Activated CD4-positive, alpha-beta T cell treated with anti-CD3 and anti-CD28 coated beads for 24 hours (primary cell): ENCODE measurements at regions not wholly inside any gene's neighbourhood (a gene's known extent, or its start where the extent isn't known, plus 50 kb on each side); places are given as distances from the start of the nearest gene placed in this dataset.
A peak's percentile ranks its signal among the peaks of the same experiment; 100 is the strongest.
"Not testable (repeated sequence)": the region's sequence is repeated elsewhere in the genome, so short reads cannot be mapped to it uniquely, and the experiment has no call there.

Experiments used
- DNase-seq, 2 donors: peaks; one replicate each; pipeline ENCODE4 v3.0.0-alpha.2; 2020; ENCODE audit warnings: low read depth in 2 of 2

GRCh38 chr11:12585861-12586260 is 88.4 kb upstream of the TEAD1 start:
- DNase-seq = no peak

GRCh38 chr11:12587333-12587991 is 86.8 kb upstream of the TEAD1 start:
- DNase-seq = no peak

- no peak for DNase-seq
These were observed 82.5 kb upstream of the TEAD1 start for GRCh38 chr11:12591706-12592105.

GRCh38 chr11:12592283-12592682 is 81.9 kb upstream of the TEAD1 start:
- no peak for DNase-seq

- not testable (repeated sequence) for DNase-seq
These were observed 79.0 kb upstream of the TEAD1 start for GRCh38 chr11:12595089-12595847.

GRCh38 chr11:12598330-12599256 is 75.6 kb upstream of the TEAD1 start:
- DNase-seq = no peak

- peak; percentile 17 to 39 for DNase-seq
These were observed 74.6 kb upstream of the TEAD1 start for GRCh38 chr11:12599408-12600143.

- DNase-seq = no peak
These were observed 73.4 kb upstream of the TEAD1 start for GRCh38 chr11:12600829-12601228.

- no peak for DNase-seq
These were observed 71.8 kb upstream of the TEAD1 start for GRCh38 chr11:12602421-12602820.

GRCh38 chr11:12603143-12604088 is 70.8 kb upstream of the TEAD1 start:
- no peak for DNase-seq

GRCh38 chr11:12604557-12605153 is 69.6 kb upstream of the TEAD1 start:
- DNase-seq = no peak

GRCh38 chr11:12606597-12606996 is 67.6 kb upstream of the TEAD1 start:
- no peak for DNase-seq

GRCh38 chr11:12608678-12609077 is 65.5 kb upstream of the TEAD1 start:
- not testable (repeated sequence) for DNase-seq

- no peak for DNase-seq
These were observed 62.9 kb upstream of the TEAD1 start for GRCh38 chr11:12611352-12611751.

GRCh38 chr11:12617632-12618031 is 56.6 kb upstream of the TEAD1 start:
- DNase-seq = no peak

- no peak for DNase-seq
These were observed 55.3 kb upstream of the TEAD1 start for GRCh38 chr11:12618743-12619540.

GRCh38 chr11:12623869-12624268 is 50.4 kb upstream of the TEAD1 start:
- no peak for DNase-seq
